H9 (cell line): ENCODE measurements at regions not wholly inside any gene's neighbourhood (a gene's known extent, or its start where the extent isn't known, plus 50 kb on each side); places are given as distances from the start of the nearest gene placed in this dataset.

Experiments used
- DNase-seq: peaks from one replicate; pipeline ENCODE4 v3.0.0-alpha.2; 2017
- H2AFZ ChIP-seq: one replicate; pipeline ENCODE4 v1.6.1; 2013; ENCODE audit warnings: mild to moderate bottlenecking, low read length, control low read depth, moderate library complexity
- H2AK5ac ChIP-seq: 2 replicates; pipeline ENCODE4 v1.6.1; 2013; ENCODE audit warnings: low read length, control low read depth, mixed read lengths; ENCODE audit not compliant: insufficient read length
- H2BK120ac ChIP-seq: one replicate; pipeline ENCODE4 v1.6.1; 2013; ENCODE audit warnings: low read depth, mild to moderate bottlenecking, low read length, control low read depth, inconsistent platforms; ENCODE audit not compliant: poor library complexity, severe bottlenecking
- H2BK12ac ChIP-seq: 2 replicates; pipeline ENCODE4 v1.6.1; 2013; ENCODE audit warnings: low read length, control low read depth, mixed read lengths, low read depth; ENCODE audit not compliant: insufficient read length
- H2BK15ac ChIP-seq: 2 replicates; pipeline ENCODE4 v1.6.1; 2013; ENCODE audit warnings: low read depth, low read length, control low read depth
- H2BK20ac ChIP-seq: one replicate; pipeline ENCODE4 v1.6.1; 2013; ENCODE audit warnings: low read depth, mild to moderate bottlenecking, low read length, control low read depth, inconsistent platforms; ENCODE audit not compliant: poor library complexity, severe bottlenecking
- H2BK5ac ChIP-seq: 2 replicates; pipeline ENCODE4 v1.6.1; 2013; ENCODE audit warnings: low read length, control low read depth, mixed read lengths; ENCODE audit not compliant: insufficient read length
- H3K14ac ChIP-seq: 2 replicates; pipeline ENCODE4 v1.6.1; 2013; ENCODE audit warnings: low read length, control low read depth; ENCODE audit not compliant: insufficient read depth
- H3K18ac ChIP-seq: 2 replicates; pipeline ENCODE4 v1.6.1; 2013; ENCODE audit warnings: low read depth, mild to moderate bottlenecking, mixed read lengths, low read length, control low read depth; ENCODE audit not compliant: insufficient read length
- H3K23ac ChIP-seq: 2 replicates; pipeline ENCODE4 v1.6.1; 2013; ENCODE audit warnings: low read length, control low read depth, mixed read lengths, low read depth; ENCODE audit not compliant: insufficient read length
- H3K23me2 ChIP-seq: 2 replicates; pipeline ENCODE4 v1.6.1; 2013; ENCODE audit warnings: low read depth, mild to moderate bottlenecking, mixed read lengths, low read length, control low read depth; ENCODE audit not compliant: insufficient read length, poor library complexity, severe bottlenecking
- H3K27ac ChIP-seq: 2 replicates; pipeline ENCODE4 v1.5.1; 2013; ENCODE audit warnings: low read length, control low read depth, mixed read lengths, low read depth; ENCODE audit not compliant: insufficient read length
- H3K27me3 ChIP-seq: 2 replicates; pipeline ENCODE4 v1.6.1; 2013; ENCODE audit warnings: low read length, control low read depth, inconsistent platforms; ENCODE audit not compliant: insufficient read depth
- H3K4ac ChIP-seq: 2 replicates; pipeline ENCODE4 v1.6.1; 2013; ENCODE audit warnings: low read depth, mild to moderate bottlenecking, control low read depth, inconsistent platforms, low read length, moderate library complexity
- H3K4me1 ChIP-seq: 2 replicates; pipeline ENCODE4 v1.6.1; 2013; ENCODE audit warnings: low read length, control low read depth, inconsistent platforms; ENCODE audit not compliant: insufficient read depth
- H3K4me2 ChIP-seq: 2 replicates; pipeline ENCODE4 v1.6.1; 2013; ENCODE audit warnings: low read length, control low read depth, mixed read lengths; ENCODE audit not compliant: insufficient read length, insufficient read depth
- H3K56ac ChIP-seq: 2 replicates; pipeline ENCODE4 v1.6.1; 2013; ENCODE audit warnings: low read depth, mild to moderate bottlenecking, mixed read lengths, low read length, control low read depth; ENCODE audit not compliant: insufficient read length
- H3K79me1 ChIP-seq: 2 replicates; pipeline ENCODE4 v1.6.1; 2013; ENCODE audit warnings: low read depth, mild to moderate bottlenecking, moderate library complexity, low read length, control low read depth, inconsistent platforms; ENCODE audit not compliant: insufficient read depth, poor library complexity, severe bottlenecking
- H3K79me2 ChIP-seq: 2 replicates; pipeline ENCODE4 v1.6.1; 2013; ENCODE audit warnings: low read length, control low read depth, inconsistent platforms; ENCODE audit not compliant: insufficient read depth
- H3K9ac ChIP-seq: 2 replicates; pipeline ENCODE4 v1.6.1; 2013; ENCODE audit warnings: low read length, control low read depth, mixed read lengths; ENCODE audit not compliant: insufficient read length; ENCODE audit errors: extremely low read depth
- H3K9me3 ChIP-seq: one replicate; pipeline ENCODE4 v1.6.1; 2013; ENCODE audit warnings: low read depth, low read length, inconsistent platforms; ENCODE audit not compliant: control insufficient read depth
- H3T11ph ChIP-seq: one replicate; pipeline ENCODE4 v1.6.1; 2013; ENCODE audit warnings: mild to moderate bottlenecking, low read length, control low read depth, inconsistent platforms
- H4K20me1 ChIP-seq: one replicate; pipeline ENCODE4 v1.6.1; 2013; ENCODE audit not compliant: control insufficient read depth, insufficient read length, insufficient read depth
- H4K5ac ChIP-seq: 2 replicates; pipeline ENCODE4 v1.6.1; 2013; ENCODE audit warnings: low read depth, mild to moderate bottlenecking, mixed read lengths, low read length, control low read depth; ENCODE audit not compliant: insufficient read length
- H4K8ac ChIP-seq: replicated peaks from 2 replicates; pipeline ENCODE4 v1.6.1; 2013; ENCODE audit warnings: low read length, control low read depth, mixed read lengths, low read depth; ENCODE audit not compliant: insufficient read length
- H4K91ac ChIP-seq: 2 replicates; pipeline ENCODE4 v1.6.1; 2013; ENCODE audit warnings: low read depth, mild to moderate bottlenecking, moderate library complexity, mixed read lengths, low read length, control low read depth; ENCODE audit not compliant: insufficient read length
- H3K27ac Mint-ChIP-seq, 3 experiments: 2 replicates in 2 of 3; 3 replicates in 1 of 3; pipeline ENCODE4 v1.8.0; 2020 to 2021; ENCODE audit warnings: mixed read lengths in 3 of 3, mild to moderate bottlenecking in 1 of 3, moderate library complexity in 1 of 3
- H3K27me3 Mint-ChIP-seq: 2 replicates; pipeline ENCODE4 v1.8.0; 2021; ENCODE audit warnings: low read depth, mild to moderate bottlenecking, moderate library complexity, mixed read lengths
- H3K36me3 Mint-ChIP-seq, 3 experiments: 2 replicates in 2 of 3; 3 replicates in 1 of 3; pipeline ENCODE4 v1.8.0; 2020 to 2021; ENCODE audit warnings: low read depth in 3 of 3, mixed read lengths in 3 of 3; ENCODE audit not compliant: insufficient read depth in 1 of 3
- H3K4me1 Mint-ChIP-seq, 2 experiments: 2 replicates each; pipeline ENCODE4 v1.8.0; 2020; ENCODE audit warnings: mixed read lengths in 2 of 2
- H3K4me3 Mint-ChIP-seq, 2 experiments: 2 replicates in 1 of 2; 3 replicates in 1 of 2; pipeline ENCODE4 v1.8.0; 2020 to 2021; ENCODE audit warnings: mild to moderate bottlenecking in 2 of 2, mixed read lengths in 2 of 2, moderate library complexity in 1 of 2
- H3K9me3 Mint-ChIP-seq, 2 experiments: 2 replicates in 1 of 2; 3 replicates in 1 of 2; pipeline ENCODE4 v1.8.0; 2020; ENCODE audit warnings: mild to moderate bottlenecking in 2 of 2, mixed read lengths in 2 of 2, moderate library complexity in 1 of 2
- WGBS: extraction: QIAGEN DNeasy Blood & Tissue Kit; methylation state at CpG from one replicate; pipeline ENCODE4 v1.1.7; 2013; ENCODE audit warnings: missing lambda C conversion rate, low lambda C conversion rate, mixed read lengths; ENCODE audit not compliant: insufficient read length; ENCODE audit errors: extremely low coverage; 5-methylcytosine and 5-hydroxymethylcytosine counted together
- TF ChIP-seq, protein P1 (sequence below): fragments of 200-600 bp; sonication (generic); conservative IDR thresholded peaks from 3 replicates; pipeline ENCODE4 v1.8.0; 2021; ENCODE audit warnings: antibody characterized with exemption, mild to moderate bottlenecking

DNA sequence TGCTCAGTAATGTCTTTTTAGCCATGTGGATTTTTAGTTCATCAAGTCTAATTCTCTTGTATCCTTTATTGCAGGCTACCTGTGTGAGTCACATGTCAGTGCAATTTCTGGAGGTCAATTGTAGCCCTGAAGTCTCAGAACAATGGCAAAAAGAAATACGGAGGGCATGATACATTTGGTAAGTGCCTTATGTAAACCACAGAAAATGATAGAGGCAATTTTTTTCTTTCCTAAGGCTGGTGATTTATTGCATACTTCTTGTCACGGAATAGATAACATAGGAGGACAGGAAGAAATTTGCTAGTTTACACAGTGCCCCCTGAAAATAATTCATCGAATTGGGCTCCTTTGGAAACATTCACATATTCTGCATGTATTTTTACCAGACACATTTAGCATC lies 235.9 kb downstream of the DMRTA1 start:
- no peak overlapping the region; a peak in 1 of 5 replicates for H3K4me3 Mint-ChIP-seq
- peaks cover 9 to 14% of the 10 kb centered on the region in 2 experiments; a peak in 3 of 4 replicates for H3K4me1 Mint-ChIP-seq
- no peak overlapping the region for H4K8ac ChIP-seq
- no peaks in the 10 kb centered on the region for H3K27me3 Mint-ChIP-seq
- no peak overlapping the region for H2AFZ ChIP-seq
- H2BK5ac ChIP-seq = no peak overlapping the region
- H3K27ac ChIP-seq = no peak overlapping the region
- no peak overlapping the region for H3T11ph ChIP-seq
- no peaks in the 10 kb centered on the region for H3K23me2 ChIP-seq
- no peak overlapping the region for H3K56ac ChIP-seq
- no peak overlapping the region for H2AK5ac ChIP-seq
- no peaks in the 10 kb centered on the region for H4K20me1 ChIP-seq
- no peak overlapping the region for H2BK12ac ChIP-seq
- no peak overlapping the region for H3K18ac ChIP-seq
- H3K79me1 ChIP-seq = no peaks in the 10 kb centered on the region
- no peak overlapping the region for H2BK15ac ChIP-seq
- H3K14ac ChIP-seq = no peak overlapping the region
- H3K9ac ChIP-seq = no peak overlapping the region
- H3K79me2 ChIP-seq = no peaks in the 10 kb centered on the region
- H3K27ac Mint-ChIP-seq = no peak overlapping the region
- H4K5ac ChIP-seq = no peak overlapping the region
- no peak overlapping the region for H2BK20ac ChIP-seq
- H3K36me3 Mint-ChIP-seq = 0 out of 7 replicates have a peak, but pooled peaks cover 0 to 2% (median 0%) of the 10 kb centered on the region in 3 experiments
- H3K9me3 Mint-ChIP-seq = peaks cover 0 to 2% of the 10 kb centered on the region in 2 experiments; a peak in 2 of 5 replicates
- no peaks in the 10 kb centered on the region for H3K4me1 ChIP-seq
- no peak overlapping the region for H3K23ac ChIP-seq
- no peak overlapping the region for H3K4me2 ChIP-seq
- no peak for DNase-seq
- WGBS = no CpG with 5 or more reads among the region's 3 CpGs
- no peaks in the 10 kb centered on the region for H3K9me3 ChIP-seq
- H2BK120ac ChIP-seq = no peak overlapping the region
- H3K4ac ChIP-seq = no peak overlapping the region
- H3K27me3 ChIP-seq = no peaks in the 10 kb centered on the region
- TF ChIP-seq, protein P1, sequence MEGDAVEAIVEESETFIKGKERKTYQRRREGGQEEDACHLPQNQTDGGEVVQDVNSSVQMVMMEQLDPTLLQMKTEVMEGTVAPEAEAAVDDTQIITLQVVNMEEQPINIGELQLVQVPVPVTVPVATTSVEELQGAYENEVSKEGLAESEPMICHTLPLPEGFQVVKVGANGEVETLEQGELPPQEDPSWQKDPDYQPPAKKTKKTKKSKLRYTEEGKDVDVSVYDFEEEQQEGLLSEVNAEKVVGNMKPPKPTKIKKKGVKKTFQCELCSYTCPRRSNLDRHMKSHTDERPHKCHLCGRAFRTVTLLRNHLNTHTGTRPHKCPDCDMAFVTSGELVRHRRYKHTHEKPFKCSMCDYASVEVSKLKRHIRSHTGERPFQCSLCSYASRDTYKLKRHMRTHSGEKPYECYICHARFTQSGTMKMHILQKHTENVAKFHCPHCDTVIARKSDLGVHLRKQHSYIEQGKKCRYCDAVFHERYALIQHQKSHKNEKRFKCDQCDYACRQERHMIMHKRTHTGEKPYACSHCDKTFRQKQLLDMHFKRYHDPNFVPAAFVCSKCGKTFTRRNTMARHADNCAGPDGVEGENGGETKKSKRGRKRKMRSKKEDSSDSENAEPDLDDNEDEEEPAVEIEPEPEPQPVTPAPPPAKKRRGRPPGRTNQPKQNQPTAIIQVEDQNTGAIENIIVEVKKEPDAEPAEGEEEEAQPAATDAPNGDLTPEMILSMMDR = no peak
- H4K91ac ChIP-seq = no peak overlapping the region
